Fibroblast of peridontal ligament (primary cell): ENCODE measurements at regions not wholly inside any gene's neighbourhood (a gene's known extent, or its start where the extent isn't known, plus 50 kb on each side); places are given as distances from the start of the nearest gene placed in this dataset.
A peak's percentile ranks its signal among the peaks of the same experiment; 100 is the strongest.

ENCODE experiments used
- DNase-seq: peaks from one replicate; pipeline ENCODE4 v3.0.0-alpha.2; 2010; ENCODE audit errors: extremely low read depth

- no peak for DNase-seq
Observed at GRCh38 chr20:11772226-11772730, 145.4 kb upstream of the BTBD3 start.

GRCh38 chr20:11776687-11777086 lies 141.0 kb upstream of the BTBD3 start:
- peak; percentile 20 for DNase-seq

- peak; percentile 12 for DNase-seq
Observed at GRCh38 chr20:11777387-11778205, 140.1 kb upstream of the BTBD3 start.

- peak; percentile 3 for DNase-seq
Observed at GRCh38 chr20:11778206-11778570, 139.5 kb upstream of the BTBD3 start.

GRCh38 chr20:11780765-11781369 lies 136.8 kb upstream of the BTBD3 start:
- no peak for DNase-seq

GRCh38 chr20:11783102-11783850 lies 134.4 kb upstream of the BTBD3 start:
- DNase-seq: no peak

- DNase-seq: no peak
Observed at GRCh38 chr20:11785885-11786507, 131.7 kb upstream of the BTBD3 start.

- DNase-seq: no peak
Observed at GRCh38 chr20:11790046-11790445, 127.6 kb upstream of the BTBD3 start.

GRCh38 chr20:11791316-11791715 lies 126.4 kb upstream of the BTBD3 start:
- no peak for DNase-seq

- DNase-seq: no peak
Observed at GRCh38 chr20:11791835-11792567, 125.7 kb upstream of the BTBD3 start.

- DNase-seq: no peak
Observed at GRCh38 chr20:11792568-11792953, 125.1 kb upstream of the BTBD3 start.

GRCh38 chr20:11794525-11794924 lies 123.2 kb upstream of the BTBD3 start:
- DNase-seq: no peak

- no peak for DNase-seq
Observed at GRCh38 chr20:11795071-11795615, 122.5 kb upstream of the BTBD3 start.

- DNase-seq: no peak
Observed at GRCh38 chr20:11796026-11796425, 121.7 kb upstream of the BTBD3 start.

GRCh38 chr20:11797156-11797555 lies 120.5 kb upstream of the BTBD3 start:
- DNase-seq: no peak

GRCh38 chr20:11799281-11799684 lies 118.4 kb upstream of the BTBD3 start:
- DNase-seq: no peak

- DNase-seq: peak; percentile 96
Observed at GRCh38 chr20:11807054-11808048, 110.3 kb upstream of the BTBD3 start.

- no peak for DNase-seq
Observed at GRCh38 chr20:11808841-11809240, 108.9 kb upstream of the BTBD3 start.

- peak; percentile 70 for DNase-seq
Observed at GRCh38 chr20:11810311-11811083, 107.2 kb upstream of the BTBD3 start.
